Adrenal gland (tissue), 9 donors: ENCODE measurements at regions not wholly inside any gene's neighbourhood (a gene's known extent, or its start where the extent isn't known, plus 50 kb on each side); places are given as distances from the start of the nearest gene placed in this dataset.

Experiments used
- DNase-seq, 7 donors: peaks; one replicate each; pipeline ENCODE4 v3.0.0-alpha.2; 2019 to 2020
- H3K27ac ChIP-seq, 5 donors: fragments of 200-600 bp; sonication (generic) in 4 of 5; 1 replicate in 3 of 5; 2 replicates in 2 of 5; pipeline versions ENCODE4 v1.5.1 to v1.8.0; 2016 to 2020; ENCODE audit warnings: mild to moderate bottlenecking in 1 of 5
- H3K27me3 ChIP-seq: fragments of 200-600 bp; 2 replicates; pipeline ENCODE4 v1.8.0; 2021
- H3K36me3 ChIP-seq, 2 donors: fragments of 200-600 bp; replicated peaks in 1 of 2; 1 replicate in 1 of 2; 2 replicates in 1 of 2; pipeline versions ENCODE4 v1.5.1 to v1.8.0; 2018 to 2022
- H3K4me1 ChIP-seq, 2 donors: fragments of 200-600 bp; replicated peaks in 1 of 2; 1 replicate in 1 of 2; 2 replicates in 1 of 2; pipeline versions ENCODE4 v1.5.1 to v1.8.0; 2018 to 2021
- H3K4me3 ChIP-seq, 4 donors: fragments of 200-600 bp; sonication (generic) in 3 of 4; one replicate each; pipeline ENCODE4 v1.5.1; 2016 to 2018
- H3K9me3 ChIP-seq, 3 donors: fragments of 200-600 bp; sonication (generic) in 1 of 3; replicated peaks in 1 of 3; 1 replicate in 2 of 3; 2 replicates in 1 of 3; pipeline versions ENCODE4 v1.5.1 to v1.8.0; 2016 to 2021
- POLR2A ChIP-seq, 2 donors: fragments of 450-650 bp; IDR thresholded peaks; one replicate each; pipeline ENCODE4 v1.6.1; 2017; ENCODE audit warnings: antibody characterized with exemption in 2 of 2, mild to moderate bottlenecking in 2 of 2, moderate library complexity in 1 of 2
- WGBS, 4 donors: extraction: QIAGEN DNeasy Blood & Tissue Kit in 2 of 4; methylation state at CpG; one replicate each; pipeline versions ENCODE4 v1.1.5 to v1.1.7; 2013 to 2017; 5-methylcytosine and 5-hydroxymethylcytosine counted together
- intact Hi-C, 2 donors: fragments of 100-400 bp; cut with DNase I; formaldehyde crosslinking; loops; one replicate each; pipeline versions ENCODE4 v1.14.1 to v1.15.0; 2022 to 2023
- TF ChIP-seq, protein P1 (sequence below), 6 experiments: fragments of 450-650 bp in 4 of 6; fragments of 200-600 bp in 2 of 6; sonication (generic) in 1 of 6; IDR thresholded peaks; 1 replicate in 5 of 6; 2 replicates in 1 of 6; pipeline versions ENCODE4 v1.5.1 to v1.8.0; 2016 to 2021; ENCODE audit warnings: antibody characterized with exemption in 6 of 6, mild to moderate bottlenecking in 2 of 6, moderate library complexity in 1 of 6
- donor health status: healthy with polysubstance abuse.
- donor health status: Bipolar disorder and iron deficiency.
- donor health status: DM: yes; HTN: yes; CAD: no.
- donor health status: DM: no; HTN: no; CAD: no.
- donor health status: DM: no; HTN: no; CAD: no.

DNA sequence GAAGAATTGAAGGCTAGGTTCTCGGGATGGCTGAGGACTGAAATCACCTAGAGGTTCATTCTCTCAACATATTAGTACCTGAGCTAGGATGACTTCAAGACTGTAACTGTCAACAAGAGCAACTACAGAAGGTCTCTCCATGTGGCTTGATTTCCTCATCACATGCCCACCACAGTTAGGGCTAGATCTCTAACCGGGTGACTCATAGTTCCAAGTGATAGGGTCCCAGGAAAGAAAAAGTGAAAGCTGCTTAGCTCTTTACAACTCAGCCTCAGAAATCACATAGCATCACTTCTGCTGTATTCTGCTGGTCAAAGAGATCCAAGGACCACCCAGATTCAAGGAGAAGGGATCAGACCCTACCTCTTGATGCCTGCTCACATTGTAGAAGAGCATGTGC, 165.4 kb upstream of the AGTR1 start:
- H3K36me3 ChIP-seq, result no peaks in the 10 kb centered on the region
- TF ChIP-seq, protein P1, sequence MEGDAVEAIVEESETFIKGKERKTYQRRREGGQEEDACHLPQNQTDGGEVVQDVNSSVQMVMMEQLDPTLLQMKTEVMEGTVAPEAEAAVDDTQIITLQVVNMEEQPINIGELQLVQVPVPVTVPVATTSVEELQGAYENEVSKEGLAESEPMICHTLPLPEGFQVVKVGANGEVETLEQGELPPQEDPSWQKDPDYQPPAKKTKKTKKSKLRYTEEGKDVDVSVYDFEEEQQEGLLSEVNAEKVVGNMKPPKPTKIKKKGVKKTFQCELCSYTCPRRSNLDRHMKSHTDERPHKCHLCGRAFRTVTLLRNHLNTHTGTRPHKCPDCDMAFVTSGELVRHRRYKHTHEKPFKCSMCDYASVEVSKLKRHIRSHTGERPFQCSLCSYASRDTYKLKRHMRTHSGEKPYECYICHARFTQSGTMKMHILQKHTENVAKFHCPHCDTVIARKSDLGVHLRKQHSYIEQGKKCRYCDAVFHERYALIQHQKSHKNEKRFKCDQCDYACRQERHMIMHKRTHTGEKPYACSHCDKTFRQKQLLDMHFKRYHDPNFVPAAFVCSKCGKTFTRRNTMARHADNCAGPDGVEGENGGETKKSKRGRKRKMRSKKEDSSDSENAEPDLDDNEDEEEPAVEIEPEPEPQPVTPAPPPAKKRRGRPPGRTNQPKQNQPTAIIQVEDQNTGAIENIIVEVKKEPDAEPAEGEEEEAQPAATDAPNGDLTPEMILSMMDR (IDR thresholded peaks at IDR 0.05), result no peak
- no peak for TF ChIP-seq POLR2A (IDR thresholded peaks at IDR 0.05)
- no peak for DNase-seq
- no peaks in the 10 kb centered on the region for H3K4me1 ChIP-seq
- intact Hi-C loops, result no loop called here
- 81 to 98% (median 91%) methylated on average over 2 of the region's 2 CpGs for WGBS, 4 donors
- H3K9me3 ChIP-seq, result no peaks in the 10 kb centered on the region
- H3K27me3 ChIP-seq, result no peaks in the 10 kb centered on the region
- H3K27ac ChIP-seq, result no peak overlapping the region
- no peak overlapping the region for H3K4me3 ChIP-seq

DNA sequence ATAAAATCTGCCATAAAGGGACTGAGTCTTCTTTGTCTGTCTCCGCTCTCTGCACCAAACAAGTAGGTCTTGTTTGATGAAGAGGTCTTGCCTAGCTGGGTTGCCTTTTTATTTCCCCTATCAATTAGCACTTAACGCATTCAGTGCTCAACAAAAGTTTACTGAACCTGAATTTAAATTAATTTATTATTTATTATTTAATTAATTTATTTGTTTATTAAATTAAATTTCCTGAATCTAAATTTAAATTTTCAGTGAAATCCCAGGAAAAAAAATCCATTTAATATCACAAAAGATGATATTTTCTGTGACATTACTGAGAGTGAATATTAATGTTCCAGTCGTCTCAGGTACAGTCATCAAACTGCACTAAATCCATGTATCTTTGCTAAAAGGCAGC, 164.9 kb upstream of the AGTR1 start:
- Histone ChIP-seq H3K4me1 (no peaks in the 10 kb centered on the region), H3K4me3 (no peak overlapping the region), H3K27me3 (no peaks in the 10 kb centered on the region), H3K27ac (no peak overlapping the region), H3K36me3 (no peaks in the 10 kb centered on the region), H3K9me3 (no peaks in the 10 kb centered on the region)
- intact Hi-C loops, result no loop called here
- WGBS, 4 donors, result 89 to 96% (median 94%) methylated on average over 3 of the region's 3 CpGs
- TF ChIP-seq, protein P1 (IDR thresholded peaks at IDR 0.05), result no peak
- TF ChIP-seq POLR2A (IDR thresholded peaks at IDR 0.05), result no peak
- no peak for DNase-seq

DNA sequence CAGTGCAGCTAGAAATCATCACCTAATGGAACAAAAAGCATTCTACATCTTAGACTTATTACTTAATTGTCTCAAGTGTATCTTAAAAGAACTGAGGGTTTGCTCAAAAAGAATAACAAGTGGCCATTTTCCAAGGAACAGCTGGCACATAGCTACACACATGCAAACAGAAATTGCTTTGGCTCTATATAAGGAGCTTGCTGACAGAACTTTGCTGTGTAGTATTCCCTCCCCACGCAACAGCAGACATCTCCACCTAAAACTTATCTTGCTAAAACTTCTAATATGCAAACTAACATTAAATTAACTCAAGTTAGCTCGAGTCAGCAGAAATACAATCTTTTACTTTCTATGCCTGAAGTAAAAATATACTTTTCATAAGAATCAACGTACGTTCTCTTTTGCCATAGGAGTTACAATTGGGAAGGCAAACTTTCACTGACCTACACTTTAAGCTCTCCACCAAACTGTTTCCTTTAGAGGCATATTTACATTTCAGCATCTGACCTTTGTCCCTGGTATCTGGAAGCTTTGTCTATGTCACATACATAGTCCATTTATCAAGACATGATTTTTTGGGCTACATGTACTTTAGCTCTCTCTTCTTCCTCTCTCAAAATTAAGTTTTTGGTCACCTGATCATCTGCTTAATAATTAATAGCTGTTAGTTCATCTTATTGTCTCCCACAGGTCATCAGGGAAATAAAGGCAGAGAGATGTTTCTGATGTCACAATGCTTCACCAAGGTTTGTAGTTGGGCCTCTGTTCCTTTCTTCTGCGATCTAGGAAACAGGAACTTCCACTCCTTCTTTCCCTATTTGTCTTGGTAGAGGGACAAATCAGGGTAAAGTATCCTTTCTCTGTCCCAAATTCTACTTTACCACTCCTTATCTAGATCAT, 163.4 kb upstream of the AGTR1 start:
- no peak overlapping the region for H3K4me3 ChIP-seq
- TF ChIP-seq POLR2A (IDR thresholded peaks at IDR 0.05), result no peak
- TF ChIP-seq, protein P1 (IDR thresholded peaks at IDR 0.05), result no peak
- H3K9me3 ChIP-seq, result no peaks in the 10 kb centered on the region
- H3K27me3 ChIP-seq, result no peaks in the 10 kb centered on the region
- intact Hi-C loops, result no loop called here
- H3K27ac ChIP-seq, result no peak overlapping the region
- no peak for DNase-seq
- WGBS, 4 donors, result 85 to 93% (median 87%) methylated on average over 5 of the region's 5 CpGs
- H3K36me3 ChIP-seq, result no peaks in the 10 kb centered on the region
- no peaks in the 10 kb centered on the region for H3K4me1 ChIP-seq

DNA sequence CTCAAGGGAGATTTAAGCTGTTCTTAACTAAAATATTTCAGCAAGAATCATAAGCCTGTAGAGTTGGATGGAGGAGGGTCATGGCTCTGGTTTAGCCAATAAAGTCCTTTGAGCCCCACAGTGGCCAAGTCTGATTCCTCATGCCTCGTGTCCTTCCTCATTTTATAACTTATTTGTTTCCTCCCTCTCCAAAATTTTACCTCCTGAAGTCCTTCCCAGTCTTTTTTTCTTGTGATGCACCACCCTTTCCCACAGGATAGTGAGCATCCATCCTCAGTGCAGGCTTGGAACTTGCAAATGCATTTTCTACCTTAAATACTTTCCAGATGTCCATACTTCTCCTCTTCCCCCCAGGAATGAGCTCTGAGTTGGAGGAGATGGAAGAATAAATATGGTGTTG, 162.7 kb upstream of the AGTR1 start:
- H3K27me3 ChIP-seq, result no peaks in the 10 kb centered on the region
- DNase-seq, result no peak
- TF ChIP-seq, protein P1 (IDR thresholded peaks at IDR 0.05), result no peak
- no peak for TF ChIP-seq POLR2A (IDR thresholded peaks at IDR 0.05)
- H3K9me3 ChIP-seq, result no peaks in the 10 kb centered on the region
- H3K36me3 ChIP-seq, result no peaks in the 10 kb centered on the region
- H3K4me3 ChIP-seq, result no peak overlapping the region
- no peak overlapping the region for H3K27ac ChIP-seq
- intact Hi-C loops, result no loop called here
- no peaks in the 10 kb centered on the region for H3K4me1 ChIP-seq
- 79 to 94% (median 84%) methylated on average over 1 of the region's 1 CpG for WGBS, 4 donors
